ENCODE measurements at regions not wholly inside any gene's neighbourhood (a gene's known extent, or its start where the extent isn't known, plus 50 kb on each side); places are given as distances from the start of the nearest gene placed in this dataset.

DNA sequence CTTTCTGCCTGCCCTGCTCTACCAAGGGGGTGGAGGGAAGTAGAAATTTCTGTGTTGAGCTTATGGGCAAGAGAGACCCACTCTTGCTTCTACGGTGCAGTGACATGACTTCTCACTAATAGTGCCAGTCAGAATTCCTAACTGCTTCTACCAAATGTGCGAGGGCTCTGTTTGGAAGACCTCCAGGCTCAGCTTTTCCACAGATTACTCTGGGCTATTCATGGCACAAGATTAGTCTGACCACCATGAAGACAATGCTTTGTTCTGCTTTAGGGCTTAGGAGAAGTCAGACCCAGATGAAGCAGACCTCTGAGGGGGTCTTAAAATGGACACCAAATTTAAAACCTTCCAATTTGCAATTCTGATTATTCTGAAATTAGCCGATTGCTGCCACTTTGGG is 195.9 kb upstream of the TBC1D5 start:
- TF ChIP-seq POLR2AphosphoS5 (IDR thresholded peaks at IDR 0.05; ENCODE audit: low read depth, low read length) (no peak), POLR2A (IDR thresholded peaks at IDR 0.05; ENCODE audit: low read depth, low read length) (no peak), TAF1 (IDR thresholded peaks at IDR 0.05; ENCODE audit: low read depth, low read length) (no peak)

All from GM12891 (cell line).